GM18511 (cell line): ENCODE measurements at regions not wholly inside any gene's neighbourhood (a gene's known extent, or its start where the extent isn't known, plus 50 kb on each side); places are given as distances from the start of the nearest gene placed in this dataset.

ENCODE experiments used
- ATAC-seq: cut with Tn5 transposase; IDR thresholded peaks from one replicate; pipeline ENCODE4 v1.9.1; 2021; ENCODE audit warnings: mild to moderate bottlenecking, moderate library complexity; ENCODE audit not compliant: unreplicated experiment

DNA sequence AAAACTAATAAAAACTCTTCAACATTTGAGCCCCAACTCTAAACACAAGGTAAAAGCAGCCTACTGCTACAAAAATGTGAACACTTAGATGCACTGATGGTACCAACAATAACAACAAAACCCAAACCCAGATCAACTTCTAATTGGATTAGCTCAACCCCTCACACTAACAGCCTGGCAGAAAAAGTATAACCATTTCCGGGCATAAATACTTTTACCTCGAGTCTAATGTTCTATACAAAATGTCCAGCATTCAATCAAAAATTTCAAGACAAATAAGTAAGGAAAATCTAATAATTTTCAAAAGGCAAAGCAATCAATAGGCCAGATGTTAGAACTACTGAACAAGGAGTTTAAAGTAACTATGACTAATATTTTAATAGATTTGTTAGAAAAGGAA, 303.3 kb downstream of the ARRDC4 start:
- ATAC-seq, result no peak

DNA sequence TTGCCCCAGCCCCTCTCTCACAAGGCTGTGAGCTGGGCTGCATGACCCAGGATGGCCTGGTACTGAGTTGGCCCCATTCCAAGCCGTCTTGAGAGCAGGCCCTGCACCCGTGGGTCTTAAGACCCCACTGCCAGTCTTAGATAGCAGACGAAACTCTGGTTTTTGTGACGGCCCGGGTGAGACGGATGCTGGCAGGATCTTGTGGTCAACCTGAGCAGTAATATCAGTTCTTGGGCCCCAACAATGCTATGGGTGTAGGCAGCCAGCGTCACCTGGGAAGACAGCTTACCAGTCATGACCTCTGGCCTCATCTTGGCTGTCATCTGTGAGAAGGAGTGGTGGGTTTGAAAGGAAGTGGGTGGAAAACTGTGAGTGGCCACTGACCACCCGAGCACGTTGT, 305.8 kb downstream of the ARRDC4 start:
- ATAC-seq, result no peak

DNA sequence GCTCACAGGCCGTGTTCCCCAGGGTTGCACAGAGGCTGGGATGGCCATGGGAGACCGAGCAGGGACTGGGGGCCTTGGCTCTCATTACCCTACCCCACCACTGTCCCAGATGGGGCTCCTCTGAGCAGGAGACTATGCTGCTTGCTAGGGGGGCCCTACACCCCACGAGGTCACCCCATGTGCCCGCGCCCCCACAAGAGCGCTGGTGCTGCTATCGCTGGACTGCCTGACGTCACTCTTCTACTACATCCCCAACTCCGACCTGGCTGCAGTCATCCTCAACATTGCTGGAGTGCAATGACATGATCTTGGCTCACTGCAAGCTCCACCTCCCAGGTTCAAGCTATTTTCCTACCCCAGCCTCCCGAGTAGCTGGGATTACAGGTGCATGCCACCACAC, 307.7 kb downstream of the ARRDC4 start:
- no peak for ATAC-seq

DNA sequence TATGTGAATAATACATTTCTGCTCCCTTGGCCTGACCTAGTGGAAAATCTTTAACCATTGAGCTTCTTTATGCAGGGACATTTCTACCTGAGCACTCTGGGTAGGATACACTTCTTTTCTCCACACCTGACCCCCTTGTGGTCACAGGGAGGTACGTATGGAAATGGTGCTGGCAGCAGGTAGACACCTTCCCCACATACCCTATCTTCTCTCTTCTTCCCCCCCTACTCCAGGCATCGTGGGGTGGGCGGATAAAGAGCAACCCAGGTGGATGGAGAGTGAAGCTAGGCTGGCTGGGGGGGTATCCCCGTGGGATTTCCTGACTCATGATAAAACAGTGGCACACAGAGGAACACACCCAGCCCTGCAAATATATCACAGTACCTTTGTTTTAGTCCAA, 312.1 kb downstream of the ARRDC4 start:
- ATAC-seq, result no peak

DNA sequence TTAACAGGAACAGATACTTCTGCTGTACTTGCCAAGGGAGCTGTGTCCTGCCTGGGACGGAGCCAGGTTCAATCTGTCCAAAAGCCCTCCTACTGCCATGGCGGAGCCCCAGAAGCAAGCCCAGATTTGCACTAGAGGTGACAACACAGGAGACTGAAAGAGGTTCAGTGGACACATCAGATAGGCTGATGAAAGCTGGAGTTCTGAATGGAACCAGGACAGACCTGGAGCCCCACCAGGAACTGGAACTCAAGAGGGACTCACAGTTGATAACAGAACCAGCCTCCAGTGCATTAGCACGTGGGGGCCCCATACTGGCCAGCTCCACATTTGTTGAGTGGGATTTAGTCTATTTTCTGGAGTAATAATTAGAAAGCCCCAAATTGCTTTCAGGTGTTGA, 315.5 kb downstream of the ARRDC4 start:
- no peak for ATAC-seq

DNA sequence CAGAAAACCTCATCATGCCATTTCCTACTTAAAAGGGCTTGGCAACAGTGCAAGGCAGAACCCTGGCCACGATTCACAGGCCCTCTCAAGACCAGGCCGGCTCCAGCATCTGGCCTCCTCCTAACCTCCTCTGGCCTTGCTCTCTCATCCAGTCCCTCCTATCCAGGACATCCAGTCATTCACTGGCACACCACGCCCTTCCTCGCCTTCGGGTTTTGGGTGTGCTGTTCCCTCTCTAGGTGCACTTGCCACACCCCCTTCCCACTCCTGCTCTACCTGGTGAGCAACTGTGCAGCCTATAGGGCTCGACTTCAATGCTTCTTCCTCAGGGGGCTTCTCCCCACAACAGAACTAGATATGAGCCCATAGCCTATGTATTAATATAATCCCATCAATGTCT, 317.1 kb downstream of the ARRDC4 start:
- ATAC-seq, result no peak

DNA sequence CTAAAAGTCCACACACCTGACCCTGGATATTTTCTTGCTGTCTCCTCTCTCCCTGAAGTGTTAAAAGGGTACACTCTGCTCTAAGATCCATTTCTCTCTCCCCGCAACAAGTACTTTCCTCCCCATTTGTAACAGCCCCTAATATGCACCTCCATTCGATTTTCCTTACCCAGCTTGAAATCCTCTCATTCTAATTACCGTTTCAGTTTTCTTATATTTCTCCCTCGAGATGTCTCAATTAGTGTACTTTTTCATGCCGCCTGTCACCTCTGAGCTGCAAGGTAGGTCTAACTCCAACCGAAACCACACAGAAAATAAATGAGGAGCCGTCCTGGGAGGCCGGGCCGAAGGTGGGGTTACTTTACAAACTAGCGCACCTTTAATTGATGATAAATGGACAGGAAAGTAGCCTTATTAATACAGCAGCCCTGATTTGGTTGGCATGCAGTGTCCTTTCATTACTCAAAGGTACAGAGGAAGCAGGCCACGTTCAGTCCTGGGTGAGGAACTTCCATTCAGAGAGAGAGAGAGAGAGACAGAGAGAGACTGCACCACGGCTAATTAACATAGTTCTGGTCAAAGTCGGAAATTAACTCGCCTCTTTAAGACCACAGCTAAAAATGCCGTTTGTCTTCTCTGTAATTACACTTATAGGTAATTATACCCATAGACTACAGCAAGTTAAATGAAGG, 319.9 kb downstream of the ARRDC4 start:
- no peak for ATAC-seq

DNA sequence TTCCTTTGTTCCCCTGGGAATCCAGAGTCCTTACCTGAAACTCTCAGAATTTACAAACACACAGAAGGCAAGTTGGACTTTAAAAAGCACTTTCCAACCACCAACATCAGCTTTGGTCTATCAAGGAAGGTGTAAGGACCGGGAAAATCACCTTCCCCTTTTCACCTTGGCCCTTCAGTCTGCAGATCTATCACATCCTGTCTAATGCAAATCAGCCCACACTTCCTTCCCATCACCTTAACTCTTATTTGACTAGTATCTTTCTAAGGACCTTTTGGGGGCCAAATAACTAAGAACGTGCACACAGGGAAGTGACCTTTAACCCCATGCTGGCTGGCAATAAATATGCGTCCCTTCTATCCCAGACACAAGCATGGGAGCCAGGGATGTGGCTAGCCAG, 320.6 kb downstream of the ARRDC4 start:
- no peak for ATAC-seq

DNA sequence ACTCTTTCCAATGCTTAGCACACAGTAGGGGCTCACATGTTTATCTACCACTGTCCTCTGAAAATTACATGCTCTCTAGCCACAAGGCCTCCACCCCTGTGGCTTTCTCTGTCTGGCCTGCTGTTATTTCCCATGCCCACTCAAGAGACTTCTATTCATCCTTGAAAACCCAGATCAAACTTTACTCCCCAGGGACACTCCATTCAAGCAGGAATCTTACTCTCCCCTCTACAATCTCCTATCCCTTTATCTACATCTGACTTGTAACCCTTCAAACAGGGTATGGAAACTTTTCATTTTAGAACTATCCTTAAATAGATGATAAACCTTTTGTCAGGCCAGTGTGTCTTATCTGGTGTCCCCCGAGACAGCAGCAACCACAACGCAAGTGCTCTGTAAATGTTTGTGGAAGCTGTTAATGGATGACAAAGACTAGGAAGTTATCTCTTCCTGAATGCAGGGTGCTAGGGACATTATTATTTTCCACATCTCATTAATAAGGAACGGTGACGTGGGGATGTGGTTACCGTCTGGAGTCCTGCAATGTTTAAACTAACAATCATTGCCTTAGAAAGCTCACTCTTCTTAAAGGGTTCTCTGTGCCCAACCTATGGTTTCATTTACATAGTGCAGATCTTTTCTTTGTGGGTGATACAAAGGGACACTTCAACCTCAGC, 322.3 kb downstream of the ARRDC4 start:
- no peak for ATAC-seq

DNA sequence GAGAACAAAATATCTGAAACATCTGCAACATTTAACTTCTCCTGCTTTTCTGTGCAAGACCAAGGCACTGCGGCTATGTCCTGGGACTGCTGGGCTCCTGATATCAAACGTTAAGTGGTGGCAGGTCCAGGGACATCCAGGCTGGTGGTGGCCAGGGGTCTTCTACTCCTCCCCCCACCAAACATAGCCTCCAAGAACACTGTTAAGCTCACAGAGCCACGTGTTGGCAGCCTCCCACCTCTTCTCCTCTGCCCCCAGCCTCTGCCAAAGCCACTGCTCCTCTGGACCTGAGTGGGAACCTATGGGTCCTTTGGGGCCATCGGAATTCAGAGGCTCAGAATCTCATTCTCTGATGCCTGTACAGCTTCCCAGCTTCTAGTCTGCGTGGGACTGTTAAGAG, 325.7 kb downstream of the ARRDC4 start:
- ATAC-seq, result no peak

DNA sequence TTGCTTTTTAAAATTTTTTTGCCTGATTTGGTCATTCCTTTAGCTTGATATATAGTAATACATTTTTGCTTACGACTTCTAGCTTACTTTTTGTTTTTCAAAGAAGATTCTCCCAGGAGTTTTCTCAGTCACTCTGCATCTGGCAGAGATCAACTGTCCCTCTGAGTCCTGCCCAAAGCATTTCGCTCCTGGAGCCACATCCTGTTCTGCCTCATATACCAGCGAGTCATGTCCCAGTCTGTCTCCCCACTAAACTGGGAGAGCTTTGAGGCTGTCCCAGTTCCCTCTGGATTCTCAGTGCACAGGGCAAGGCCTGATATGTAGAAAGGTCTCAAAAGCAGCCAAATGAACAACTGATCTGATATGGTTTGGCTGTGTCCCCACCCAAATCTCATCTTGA, 326.3 kb downstream of the ARRDC4 start:
- no peak for ATAC-seq

DNA sequence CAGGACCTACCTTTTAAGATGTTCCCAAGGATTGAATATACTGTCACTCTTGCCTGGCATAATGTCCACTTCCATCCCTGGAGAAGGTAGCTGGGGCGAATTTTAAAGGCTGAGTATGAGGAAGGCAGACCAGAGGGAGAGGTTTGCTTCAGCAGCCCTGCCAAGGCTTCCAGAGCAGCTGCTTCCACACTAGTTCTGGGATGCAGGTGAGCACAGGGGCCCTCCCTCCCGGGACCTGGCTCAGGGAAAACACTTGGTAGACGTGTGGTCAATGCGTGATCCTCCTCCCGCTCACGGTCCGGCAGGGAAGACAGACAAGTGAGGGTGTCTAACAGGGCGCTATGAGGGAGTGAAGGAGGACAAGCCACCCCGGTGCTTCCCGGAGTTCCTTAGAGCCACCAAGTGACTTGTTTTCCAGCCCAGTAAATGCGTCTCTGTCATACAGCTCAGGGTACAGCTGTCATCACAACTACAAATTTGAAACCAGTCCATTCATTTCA, 327.6 kb downstream of the ARRDC4 start:
- ATAC-seq, result no peak

DNA sequence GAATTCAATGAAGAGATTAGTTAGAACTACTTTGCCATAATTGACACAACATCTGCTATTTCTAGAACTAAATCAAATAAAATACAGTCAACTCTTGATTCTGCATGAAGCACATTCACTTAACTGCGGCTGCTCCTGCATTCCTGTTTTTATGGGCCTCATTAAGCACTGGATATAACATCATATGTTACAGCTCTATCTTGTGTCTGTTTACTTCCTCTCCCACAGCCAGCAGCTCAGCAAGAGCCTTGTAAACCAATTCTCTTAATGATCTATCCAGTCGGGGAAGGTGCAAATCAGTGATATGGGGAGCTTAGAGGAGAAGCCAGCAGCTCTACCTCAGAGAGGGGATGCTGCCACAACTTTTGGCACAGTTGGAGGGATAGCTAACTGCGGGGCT, 329.2 kb downstream of the ARRDC4 start:
- ATAC-seq, result no peak

DNA sequence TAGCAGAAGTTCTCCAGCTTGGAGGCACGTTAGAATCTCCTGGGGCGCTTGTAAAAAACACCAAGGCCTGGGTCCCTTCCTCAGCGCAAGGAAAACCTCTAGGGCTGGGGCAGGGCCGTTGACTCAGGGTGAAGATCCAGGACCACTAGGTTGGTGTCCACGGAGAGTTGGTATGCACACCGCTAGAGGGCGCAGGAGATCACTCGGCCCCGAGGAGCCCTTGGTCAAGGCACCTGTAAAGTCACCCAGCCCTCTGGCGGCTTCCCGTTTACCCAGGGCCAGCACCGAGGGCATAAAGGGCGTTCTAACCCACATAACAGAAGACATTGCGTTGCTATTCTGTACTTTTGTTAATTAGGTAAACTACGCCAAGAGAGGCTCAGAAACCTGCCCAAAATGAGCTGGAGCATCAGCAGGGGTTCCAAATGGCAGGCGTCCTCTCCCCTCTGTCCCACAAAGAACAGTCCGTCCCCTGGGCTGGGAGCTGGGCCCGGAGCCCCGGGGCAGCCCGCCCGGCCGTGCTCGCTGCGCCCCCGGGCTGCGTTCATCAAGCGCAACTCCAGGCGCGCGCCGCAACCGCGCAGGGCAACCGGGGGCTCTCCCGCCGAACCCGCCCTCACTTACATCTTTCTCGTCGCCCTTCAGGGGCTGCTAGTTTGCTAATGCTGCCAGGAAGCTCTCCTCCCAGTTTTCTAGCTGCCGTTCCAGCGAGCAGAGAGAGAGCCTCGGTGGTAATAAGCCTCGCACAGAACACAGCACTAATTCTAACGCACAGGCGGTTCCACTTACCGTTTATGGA, 332.1 kb downstream of the ARRDC4 start:
- peak; percentile 62 for ATAC-seq

DNA sequence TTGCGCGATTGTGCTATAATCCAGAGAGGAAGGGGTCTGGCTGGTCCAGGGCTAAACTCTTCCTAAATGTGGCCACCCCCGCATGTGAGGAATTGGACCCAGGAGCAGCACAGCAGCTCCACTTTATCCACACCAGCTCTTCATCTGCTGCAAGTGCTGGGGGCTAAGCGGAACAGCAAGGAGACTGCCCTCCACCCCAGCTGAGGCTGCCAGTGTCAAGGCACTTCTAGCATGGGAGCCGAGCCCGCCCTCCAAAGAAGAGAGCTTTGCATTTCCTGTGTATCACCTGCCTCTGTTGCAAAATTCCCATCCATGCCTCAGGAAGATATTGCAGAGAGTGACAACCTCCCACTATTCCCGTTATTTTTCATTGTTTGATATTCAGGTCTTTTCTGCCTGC, 333.6 kb downstream of the ARRDC4 start:
- no peak for ATAC-seq

DNA sequence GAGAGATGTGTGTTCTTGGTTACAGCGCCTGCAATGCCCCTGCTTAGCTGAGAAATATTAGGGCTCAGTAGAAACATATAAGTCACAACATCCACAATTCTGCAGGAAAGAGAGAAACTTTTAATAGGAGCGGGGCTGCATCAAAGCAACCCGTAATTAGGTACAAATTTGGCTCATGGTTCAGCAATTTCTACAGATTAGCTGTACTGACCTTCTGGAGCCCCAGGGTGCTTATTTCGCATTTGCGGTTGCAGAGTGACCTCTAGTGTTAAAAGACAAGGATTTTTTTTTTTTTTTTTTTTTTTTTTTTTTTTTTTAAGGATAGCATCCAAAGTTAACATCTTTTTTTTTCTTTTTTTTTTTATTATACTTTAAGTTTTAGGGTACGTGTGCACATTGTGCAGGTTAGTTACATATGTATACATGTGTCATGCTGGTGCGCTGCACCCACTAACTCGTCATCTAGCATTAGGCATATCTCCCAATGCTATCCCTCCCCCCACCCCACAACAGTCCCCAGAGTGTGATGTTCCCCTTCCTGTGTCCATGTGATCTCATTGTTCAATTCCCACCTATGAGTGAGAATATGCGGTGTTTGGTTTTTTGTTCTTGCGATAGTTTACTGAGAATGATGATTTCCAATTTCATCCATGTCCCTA, 334.7 kb downstream of the ARRDC4 start:
- ATAC-seq, result peak; percentile 52

DNA sequence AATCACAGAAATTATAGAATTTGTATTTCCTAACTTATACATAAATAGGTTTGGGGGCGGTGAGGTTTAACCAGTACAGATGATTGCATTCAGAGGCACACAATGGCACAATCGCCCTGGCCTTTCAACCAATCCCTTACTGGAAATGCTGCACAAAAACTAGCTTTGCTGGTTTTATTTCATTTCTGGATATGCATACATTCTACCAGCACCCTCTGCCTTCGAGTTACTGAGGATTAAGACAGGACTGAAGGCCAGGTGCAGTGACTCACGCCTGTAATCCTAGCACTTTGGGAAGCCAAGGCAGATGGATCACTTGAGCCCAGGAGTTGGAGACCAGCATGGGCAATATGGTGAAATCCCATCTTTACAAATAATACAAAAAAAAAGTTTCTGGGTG, 336.1 kb downstream of the ARRDC4 start:
- no peak for ATAC-seq

DNA sequence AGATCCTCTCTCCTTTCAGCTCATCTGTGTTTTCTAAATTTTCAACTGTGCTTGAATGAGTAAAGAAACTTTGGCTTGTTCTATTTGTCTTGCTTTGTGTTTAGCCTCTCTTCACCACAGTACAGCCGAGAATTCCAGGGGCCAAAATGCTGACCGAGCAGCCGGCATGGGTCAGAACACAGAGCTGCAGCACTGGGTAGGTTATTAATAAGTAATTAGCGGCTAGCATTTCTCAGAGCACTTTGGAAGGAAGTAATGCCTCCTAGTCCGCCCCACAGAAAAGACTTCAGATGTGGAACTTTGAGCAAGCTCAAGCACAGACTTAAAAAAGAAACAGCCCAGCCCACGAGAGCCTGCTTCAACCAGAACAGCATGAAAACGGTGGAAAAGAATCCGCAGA, 343.9 kb downstream of the ARRDC4 start:
- ATAC-seq, result no peak

DNA sequence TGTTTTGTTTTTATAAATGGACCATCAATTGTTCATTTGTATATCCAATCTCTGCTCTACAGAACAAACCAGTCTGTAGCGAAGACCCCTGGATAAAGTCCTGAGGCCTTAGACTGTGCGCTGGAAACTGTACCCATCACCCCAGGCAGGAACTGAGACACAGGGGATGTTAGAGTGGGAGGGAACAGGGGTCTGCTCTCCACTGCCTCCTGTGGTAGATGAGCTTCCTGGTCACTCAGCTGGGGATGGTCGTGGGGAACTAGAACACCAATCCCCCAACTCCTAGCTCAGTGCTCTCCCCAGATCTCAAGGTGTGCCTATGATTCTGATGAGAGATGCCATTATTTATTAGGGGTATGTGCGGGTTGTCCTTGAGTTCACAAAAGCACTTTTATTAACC, 340.2 kb upstream of the IGF1R start:
- no peak for ATAC-seq

DNA sequence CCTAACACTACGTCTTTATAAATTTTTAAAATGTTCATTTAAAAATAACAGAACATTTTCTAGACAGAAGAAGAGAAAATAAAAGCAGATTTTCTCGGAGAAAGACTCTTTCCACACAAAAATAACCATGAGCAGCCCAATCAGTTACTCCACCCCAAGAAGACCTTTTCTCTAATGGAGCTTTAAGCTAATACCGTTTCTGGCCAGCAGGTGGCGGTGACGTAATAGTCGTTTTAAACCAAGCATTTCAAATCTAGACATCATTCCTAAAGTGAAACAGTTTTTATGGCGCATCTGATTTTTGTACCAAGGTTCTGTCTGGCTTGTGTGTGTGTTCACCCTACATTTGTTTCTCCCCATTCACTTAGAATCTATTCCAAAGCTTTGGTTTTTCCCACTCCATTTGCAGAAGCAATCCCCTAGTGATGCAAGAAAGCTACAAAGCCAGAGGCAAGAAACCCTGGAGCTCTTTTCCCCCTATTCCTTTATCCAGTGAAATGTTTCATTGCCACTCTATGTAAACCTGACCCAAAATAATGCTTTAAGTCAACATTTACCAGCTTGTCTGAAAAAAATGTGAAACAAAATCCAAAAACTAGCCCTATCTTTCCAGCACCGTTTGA, 336.7 kb upstream of the IGF1R start:
- peak; percentile 92 for ATAC-seq

DNA sequence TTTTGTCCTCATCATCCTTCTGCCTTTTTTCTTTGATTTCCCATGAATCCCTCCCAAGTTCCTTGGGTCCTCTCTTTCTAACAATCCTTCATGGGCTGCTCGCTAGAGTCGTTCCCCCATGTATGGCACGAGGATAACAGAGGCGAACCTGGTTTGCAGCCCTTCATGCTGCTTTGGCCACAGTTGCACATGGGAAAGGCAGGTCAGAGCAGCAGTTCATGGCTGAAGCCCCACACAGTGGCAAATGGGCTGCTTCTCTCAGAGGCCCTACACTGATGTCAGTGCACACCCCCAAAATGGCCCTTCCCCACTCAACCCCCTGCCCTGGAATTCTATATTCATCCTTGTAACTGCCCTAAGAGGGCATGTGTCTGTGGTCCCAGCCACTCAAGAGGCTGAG, 335.4 kb upstream of the IGF1R start:
- no peak for ATAC-seq
